Hematopoietic multipotent progenitor cell treated with erythropoietin and hydrocortisone succinate and interleukin-3 and kit ligand, for 6 days (in vitro differentiated cells): ENCODE measurements at regions not wholly inside any gene's neighbourhood (a gene's known extent, or its start where the extent isn't known, plus 50 kb on each side); places are given as distances from the start of the nearest gene placed in this dataset.

Experiments
- DNase-seq: peaks from one replicate; pipeline ENCODE4 v3.0.0-alpha.2; 2015

DNA sequence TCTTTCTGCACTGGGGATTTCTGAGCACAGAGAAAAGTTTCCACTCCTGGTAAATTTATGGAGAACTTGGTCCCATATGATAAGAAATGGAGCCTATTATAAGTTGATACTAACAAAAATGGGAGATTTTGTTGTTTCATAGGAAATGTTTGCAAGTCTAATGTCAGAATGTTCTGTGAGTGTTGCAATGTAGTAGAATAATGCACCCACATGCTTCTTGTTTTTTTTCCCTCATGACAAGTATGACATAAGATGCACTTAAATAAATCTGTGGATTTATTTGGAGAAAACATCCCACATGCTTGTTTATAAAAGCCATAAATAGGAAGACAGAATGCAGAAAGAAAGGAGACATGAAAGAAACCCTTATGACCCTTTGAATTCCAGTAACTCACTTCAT, 50.8 kb upstream of the KCNJ6 start:
- DNase-seq: no peak

DNA sequence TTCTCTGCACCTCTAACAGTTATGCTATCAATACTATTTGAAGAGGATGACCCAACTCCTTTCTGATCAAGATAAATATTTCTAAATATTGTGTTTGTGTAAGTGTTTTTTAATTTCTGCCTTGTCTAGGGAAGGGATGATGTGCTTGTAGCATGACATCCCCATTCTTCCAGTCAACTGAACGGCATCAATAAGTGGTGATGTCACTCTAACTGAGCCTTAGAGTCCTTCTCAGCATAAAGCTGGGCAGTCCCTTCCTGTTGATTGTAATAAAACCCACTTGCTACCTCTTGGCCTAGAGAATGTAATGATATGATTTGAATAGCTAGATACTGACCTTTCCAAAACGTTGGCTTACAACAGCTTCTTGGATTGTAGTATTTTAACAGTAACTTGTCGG, 52.5 kb upstream of the KCNJ6 start:
- DNase-seq: no peak

DNA sequence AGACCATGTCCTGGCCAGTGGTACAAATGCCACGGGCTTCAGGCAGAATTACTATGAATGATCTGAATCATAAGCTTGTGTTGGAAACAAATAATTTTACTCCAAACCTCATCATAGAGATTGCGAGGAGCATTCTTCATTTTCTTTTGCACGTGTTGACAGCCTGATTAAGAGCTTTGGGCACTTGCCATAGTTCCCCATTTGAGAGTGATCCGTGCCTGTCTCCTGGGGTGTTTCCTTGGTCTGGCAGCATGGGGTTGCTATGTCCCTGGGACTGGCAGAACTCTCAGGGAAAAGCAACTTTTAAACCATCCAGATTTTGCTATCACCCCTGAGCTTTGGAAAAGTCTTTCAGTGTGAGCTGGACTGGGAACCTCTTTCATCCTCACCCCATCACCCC, 54.3 kb upstream of the KCNJ6 start:
- no peak for DNase-seq

DNA sequence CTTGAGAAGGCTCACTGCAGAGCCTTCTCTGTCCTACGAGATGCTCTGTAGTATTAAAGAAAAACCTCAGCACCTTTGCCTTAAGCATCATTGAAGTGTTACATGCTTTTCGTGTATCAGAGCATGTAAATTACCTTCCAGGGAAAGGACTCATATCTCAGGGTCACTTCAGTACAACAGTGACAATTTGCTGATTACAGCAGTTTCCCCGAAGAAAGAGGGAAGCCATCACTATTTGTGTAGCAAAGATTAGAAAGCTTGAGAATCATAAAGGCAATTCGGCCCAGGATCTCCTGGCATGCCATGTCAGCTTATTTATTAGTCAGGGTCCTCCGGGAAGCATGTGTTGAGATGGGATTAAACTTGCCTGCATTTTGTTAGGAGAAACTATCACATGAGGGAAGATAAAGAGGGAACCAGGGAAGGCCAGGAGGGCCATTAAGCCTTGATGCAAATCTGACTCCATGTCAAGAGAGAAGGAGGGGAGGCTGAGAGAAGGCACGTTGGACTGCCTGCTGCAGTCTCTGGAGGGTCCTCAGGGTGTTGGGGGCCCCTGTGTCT, 55.2 kb upstream of the KCNJ6 start:
- no peak for DNase-seq

DNA sequence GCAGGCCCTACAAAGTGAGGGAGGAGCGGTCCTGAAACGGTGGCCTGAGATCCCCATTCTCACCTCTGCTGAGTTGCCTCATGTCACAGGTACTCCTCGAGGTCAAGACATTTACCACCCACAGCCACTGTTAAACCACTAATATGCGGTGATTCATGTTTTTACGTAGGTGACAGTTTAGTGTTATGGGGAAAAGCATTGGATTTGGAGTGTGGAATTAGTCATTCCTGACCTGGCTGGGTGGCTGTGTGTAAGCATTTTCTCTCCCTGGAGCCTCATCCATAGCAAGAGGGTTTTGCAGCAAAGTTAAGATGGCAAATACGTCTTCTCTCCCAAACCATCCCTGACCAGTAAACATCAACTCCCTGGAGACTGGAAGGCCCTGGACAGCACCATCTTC, 57.8 kb upstream of the KCNJ6 start:
- DNase-seq: no peak

DNA sequence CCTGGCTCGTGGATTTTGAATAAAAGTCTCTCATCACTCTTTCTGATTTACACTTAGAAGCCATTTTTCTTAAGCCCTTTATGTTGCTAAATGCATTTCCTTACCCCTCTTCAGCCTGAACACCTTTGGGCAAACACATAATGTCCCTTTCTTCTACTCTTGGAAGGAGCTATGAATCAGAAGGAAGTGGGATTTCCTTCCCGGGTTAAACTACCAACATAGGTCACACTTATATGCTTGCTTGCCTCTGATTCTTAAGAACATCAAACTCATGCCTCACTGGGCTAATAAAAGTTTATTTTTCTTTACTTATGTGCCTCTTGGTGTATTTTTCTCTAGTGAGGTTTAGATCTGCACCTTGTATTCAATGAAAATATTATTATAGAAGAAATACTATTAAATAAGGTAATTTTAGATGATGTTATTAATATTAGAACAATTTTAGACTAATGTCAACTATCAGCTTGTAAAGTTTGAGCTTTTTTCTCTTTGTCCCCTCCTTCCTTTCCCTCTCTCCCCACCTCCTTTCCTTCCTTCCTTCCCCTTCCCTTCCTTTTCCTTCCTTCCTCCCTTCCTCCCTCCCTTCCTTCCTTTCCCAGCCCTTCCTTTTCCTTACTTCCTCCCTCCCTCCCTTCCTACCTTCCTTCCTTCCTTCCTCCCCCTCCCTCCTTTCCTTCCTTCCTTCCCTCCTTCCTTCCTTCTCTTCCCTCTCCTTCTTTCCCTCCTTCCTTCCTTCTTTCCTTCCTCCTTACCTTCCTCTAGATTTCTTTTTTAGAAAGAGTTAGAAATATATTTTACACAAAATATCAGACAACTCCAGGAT, 66.5 kb upstream of the KCNJ6 start:
- DNase-seq: no peak

DNA sequence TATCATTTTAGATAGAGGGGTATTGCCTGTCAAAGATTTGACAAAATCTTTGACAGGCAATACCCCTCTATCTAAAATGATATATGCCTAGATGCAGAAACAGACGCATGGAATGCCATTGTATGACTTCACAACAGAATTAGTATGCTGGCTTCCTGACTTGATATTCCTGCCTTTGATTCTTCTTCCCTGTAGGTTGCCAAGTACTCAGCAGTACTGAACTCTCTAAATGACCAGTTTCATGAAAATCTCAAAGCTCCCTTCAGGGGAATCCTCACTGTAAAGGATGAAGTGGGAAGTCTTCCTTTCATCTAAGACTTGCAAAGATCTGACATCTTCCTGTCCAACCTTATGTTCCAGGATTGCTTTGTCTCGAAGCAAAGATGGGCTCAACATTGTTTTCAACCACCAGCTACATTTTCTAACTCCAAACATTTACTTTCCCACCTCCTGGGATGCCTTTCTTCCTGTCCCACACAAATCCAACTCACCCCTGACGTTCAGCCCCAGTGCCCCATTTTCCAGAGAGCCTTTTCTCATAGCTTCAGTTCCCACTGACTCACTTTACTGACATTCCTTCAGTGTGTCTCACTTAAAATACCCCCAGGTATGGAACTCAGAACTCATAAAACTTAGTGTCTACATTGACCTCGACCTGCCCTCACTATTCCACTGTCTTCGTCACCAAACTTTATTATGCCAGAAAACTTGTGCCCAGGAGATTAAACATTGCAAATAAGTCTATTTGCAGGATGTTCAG, 67.3 kb upstream of the KCNJ6 start:
- no peak for DNase-seq

DNA sequence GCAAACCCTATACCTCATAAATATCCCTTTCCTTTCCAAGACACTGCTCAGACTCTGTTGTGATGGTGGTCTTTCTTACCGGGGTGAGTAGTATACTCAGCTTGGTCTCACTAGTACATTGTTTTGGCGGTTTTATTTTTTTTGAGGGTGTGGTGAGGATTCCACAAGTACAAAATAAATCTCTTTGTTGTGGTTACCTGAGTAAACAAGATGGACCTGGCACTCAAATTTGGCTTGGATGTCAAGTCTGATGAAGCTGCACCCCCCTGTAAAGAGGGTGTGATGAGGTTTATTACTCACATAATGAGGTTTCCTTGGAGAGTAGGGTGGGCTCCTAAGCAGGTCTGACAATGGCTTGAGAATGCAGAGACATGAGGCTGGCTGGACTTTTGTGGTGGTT, 68.2 kb upstream of the KCNJ6 start:
- DNase-seq: no peak

DNA sequence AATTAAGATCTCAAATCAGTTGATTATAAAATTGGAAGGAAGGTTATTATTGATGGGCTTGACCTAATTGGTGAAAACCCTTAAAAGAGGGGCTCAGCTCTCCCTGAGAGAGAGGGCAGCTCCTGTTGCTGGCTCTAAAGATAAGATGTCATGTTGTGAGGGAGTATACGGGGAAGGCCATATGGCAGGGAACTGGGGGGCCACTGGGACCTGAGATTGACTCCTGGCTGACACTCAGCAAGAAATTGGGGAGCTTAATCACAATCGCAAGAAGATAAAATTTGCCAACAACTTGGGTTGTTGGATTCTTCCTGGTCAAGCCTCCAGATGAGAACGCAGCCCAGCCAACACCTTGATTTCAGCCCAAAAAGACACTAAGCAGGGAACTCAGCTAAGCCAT, 69.7 kb upstream of the KCNJ6 start:
- DNase-seq: no peak

DNA sequence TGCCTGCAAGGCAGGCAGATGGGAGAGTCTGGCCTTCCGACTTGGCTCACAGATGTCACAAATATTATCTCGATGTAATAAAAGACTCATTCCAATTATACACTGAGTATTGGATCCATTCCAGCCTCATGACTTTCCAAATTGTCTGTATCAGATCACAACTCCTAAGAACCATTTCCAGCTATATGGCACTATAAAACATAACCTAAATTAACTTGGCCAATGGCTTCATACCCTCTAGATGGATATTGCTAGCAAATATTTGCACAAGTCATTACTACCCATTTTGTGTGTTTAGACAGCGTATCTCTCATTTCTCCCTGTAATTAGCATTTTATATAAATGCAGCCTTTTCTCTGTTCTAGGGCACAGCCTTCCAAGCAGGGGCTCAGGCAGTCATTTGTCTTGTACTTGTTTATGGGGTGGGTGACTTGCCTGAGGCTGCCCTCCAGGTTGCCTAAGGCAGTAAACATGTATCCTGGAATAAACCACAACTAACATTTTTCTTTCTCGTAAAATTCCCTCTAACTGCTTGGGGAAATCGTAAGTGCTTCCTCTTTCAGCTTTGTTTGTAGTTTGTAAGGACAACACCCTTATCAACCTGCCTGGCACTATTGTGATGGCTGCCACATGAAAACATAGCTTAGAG, 70.6 kb upstream of the KCNJ6 start:
- no peak for DNase-seq

DNA sequence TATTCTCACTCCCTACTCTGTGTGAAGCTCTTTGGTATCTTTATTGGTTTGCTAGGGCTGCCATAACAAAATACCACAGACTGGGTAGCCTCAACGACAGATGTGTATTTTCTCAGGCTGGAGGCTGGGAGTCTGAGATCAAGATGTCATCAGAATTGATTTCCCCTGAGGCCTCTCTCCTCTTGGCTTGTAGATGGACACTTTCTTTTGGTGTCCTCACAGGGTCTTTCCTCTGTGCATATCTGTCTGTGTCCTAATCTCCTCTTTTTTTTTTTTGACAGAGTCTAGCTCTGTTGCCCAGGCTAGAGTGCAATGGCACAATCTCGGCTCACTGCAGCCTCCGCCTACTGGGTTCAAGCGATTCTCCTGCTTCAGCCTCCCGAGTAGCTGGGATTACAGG, 71.4 kb upstream of the KCNJ6 start:
- DNase-seq: no peak

DNA sequence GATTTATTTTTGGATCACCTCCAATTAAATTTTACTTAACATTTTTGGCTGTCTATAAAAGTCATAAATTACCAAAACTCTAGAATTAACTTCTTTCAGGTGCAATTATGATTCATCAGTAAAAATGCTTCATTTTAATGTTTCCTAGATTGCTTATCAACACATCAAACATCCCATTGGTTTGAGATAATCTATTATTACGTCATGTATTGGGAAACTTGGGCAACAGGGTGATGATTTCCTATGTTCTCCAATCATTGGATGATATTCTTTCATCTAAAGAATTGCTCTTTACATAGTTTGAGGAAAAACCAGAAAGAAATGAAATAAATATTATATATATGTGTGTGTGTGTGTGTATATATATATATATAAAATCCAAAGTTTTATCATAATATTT, 76.8 kb upstream of the KCNJ6 start:
- no peak for DNase-seq

DNA sequence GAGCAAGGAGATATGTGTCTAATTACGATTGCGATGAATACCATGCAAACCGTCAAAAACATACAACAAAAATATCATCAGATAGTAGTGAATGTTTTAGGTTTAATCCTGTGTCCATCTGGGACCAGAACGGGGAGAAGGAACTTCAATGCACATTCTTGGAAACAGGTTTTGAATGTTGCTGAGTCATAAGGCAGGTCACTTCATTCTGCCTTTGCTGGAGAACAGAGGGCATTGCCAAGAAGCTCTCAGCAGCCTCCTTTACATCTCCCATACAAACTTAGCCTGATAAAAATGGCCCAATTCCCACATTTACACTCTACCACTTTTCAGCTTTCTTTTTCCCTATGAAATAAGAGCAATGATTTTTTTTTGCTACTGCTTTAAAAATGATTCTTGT, 78.0 kb upstream of the KCNJ6 start:
- DNase-seq: no peak

DNA sequence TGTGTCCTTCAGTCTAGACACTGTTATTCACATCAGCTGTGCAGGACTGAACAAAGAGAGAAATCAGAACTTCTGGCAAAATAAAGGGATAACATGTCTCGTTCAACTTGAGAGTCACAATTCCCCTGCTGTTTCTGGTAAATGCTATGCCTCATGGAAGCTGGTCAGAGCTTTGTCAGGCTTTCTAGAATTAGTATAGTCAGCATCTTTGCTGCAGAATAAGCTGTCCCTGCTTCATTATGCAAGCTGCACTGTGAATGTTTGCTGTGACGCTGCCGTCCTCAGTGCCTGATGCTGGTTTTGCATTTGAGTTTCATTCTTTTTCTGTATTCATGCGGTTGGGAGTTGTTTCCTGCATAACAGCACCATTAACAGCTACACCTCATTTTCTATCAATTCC, 96.4 kb upstream of the KCNJ6 start:
- no peak for DNase-seq

DNA sequence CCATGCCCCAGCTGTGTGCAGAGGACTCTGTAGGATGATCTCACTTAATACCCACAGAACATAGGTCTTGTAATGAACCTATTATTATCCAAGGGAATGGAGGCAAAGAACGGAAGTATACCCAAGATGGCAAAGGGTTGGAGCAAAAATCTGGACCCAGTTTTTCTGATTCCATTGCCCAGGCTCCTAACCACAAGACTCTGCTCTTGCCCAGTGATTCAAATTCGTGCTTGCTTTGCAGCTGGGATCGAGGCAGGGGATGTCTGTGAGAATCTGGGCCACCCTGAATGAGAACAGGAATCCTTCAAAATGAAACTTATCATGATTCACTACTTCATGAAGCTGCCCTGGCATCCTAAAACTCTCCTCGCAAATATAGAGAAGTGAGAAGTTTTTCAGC, 97.5 kb upstream of the KCNJ6 start:
- no peak for DNase-seq

DNA sequence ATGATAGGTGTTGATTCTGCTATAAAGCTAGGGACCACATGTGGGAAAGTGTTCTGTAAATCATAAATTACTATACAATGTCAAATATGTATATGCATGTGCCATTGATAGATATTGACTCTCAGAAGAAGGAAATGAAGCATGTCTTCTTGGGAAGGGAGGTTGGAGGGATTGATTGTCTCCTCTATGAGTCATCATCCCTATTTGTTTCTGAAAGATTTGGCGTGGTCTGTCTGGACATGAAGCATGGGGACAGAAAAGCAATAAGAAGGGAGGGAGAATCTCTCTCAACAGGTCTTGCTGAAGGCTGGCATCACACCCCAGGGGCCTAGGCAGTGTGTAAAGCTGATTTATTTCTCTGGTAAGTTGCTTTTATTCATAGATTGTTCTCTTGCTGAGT, 98.0 kb upstream of the KCNJ6 start:
- no peak for DNase-seq

DNA sequence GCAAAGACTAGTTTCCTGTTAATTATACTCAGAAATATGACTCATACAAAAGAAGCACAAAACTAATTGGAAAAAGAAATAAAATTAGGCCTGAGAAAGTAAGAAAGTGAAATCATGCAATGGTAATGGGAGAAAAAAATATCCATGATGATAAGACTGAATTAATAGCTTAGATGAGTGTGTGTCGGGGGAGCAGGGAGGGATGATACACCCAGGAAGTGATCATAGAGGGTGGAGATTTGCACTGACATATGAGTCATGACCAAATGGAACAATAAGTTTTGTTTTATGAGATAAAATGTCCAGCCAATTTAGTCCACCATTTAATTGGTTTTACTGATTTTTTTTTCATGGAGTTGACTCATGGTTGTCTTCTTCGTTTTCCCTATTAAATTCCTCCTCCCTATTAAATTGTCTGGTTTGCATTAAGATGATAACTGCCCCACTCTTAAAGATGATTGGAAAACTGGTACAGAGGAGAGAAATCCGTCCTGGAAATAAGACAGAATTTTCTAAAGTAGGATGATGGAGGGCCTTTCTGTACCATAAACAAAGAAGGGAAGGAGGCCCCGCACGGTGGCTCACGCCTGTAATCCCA, 111.7 kb upstream of the KCNJ6 start:
- DNase-seq: no peak

DNA sequence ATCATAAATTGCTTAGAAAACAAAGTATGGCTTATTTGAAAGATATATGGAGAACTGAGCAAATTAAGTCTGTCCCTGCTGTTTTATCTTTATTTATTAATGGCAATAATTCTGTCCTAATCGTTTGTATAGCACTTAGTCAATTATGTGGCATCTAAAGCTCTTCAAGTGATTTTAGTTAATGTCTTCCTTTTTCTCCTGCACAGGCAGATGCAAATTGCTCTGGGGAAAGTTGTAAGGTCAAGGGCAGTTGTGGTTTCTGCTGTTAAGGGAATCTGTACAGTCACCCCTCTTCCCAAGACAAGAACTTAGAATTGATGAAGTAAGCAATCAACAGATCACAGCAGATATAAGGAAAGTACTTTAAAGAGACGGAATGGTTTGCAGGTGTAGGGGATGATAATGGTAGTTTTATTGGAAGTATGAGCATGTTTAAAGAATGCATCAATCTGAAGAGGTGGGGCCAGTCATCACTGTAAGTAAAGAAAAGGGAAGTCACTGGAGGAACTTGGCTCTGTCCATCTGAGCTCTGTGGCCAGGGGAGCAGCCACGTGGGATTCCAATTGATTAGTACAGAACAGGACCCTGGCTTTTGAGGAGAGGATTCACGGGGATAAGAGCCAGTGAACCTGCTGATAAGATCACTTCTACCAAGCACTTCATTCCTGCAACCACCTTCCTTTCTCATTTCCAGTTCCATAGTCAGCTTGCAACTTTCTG, 116.0 kb upstream of the KCNJ6 start:
- DNase-seq: no peak

DNA sequence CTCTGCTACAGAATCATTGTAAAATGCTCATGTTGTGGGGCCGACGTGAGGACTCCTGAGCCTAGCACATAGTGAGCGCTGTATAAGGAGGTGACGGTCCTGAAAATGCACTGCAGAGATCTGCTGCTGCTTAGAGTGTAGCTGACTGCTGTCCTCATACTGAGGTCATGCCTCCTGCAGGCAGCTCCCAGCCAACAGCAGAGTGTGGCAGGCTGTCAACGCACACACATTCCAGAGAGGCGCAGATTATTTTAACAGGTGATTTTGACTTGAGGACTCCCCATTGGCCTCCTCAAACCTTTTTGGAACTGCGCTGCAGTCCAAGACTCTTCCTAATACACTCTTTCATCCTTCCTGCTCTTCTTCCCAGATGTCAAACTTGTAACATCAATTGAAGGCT, 119.8 kb upstream of the KCNJ6 start:
- DNase-seq: no peak

DNA sequence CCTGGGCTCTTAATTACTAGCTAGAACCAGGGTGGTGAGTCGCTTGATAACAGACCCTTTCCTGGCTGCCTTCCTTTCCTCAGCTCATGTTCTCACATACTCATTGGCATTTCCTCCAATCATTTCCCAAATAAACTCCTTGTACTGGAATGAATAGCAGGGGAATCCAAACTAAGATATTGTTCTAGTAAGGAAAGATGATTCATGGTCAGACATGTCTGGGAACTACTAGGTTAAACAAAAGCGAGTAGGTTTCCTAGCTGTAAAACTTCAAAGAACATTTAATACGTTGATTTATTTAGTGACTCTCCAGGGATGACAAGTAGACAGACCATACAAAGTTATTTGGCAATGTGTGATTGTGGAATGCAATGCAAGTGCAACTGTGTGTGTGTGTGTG, 121.2 kb upstream of the KCNJ6 start:
- DNase-seq: no peak

DNA sequence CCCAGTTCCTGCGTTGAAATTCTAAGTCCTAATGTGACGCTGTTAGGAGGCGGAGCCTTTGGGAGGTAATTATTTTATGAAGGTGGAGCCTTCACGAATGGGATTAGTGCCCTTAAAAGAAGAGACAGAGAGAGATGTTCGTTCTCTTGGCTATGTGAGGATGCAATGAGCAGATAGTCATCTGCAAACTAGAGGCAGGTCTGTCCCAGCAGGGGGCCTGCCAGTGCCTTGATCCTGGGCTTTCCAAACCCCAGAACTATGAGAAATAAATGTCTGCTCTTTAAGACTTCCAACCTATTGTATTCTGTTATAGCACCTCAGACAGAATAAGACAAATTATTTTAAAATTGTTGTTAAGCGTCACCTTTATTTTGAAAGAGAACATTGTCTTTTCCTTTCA, 123.1 kb upstream of the KCNJ6 start:
- DNase-seq: peak; percentile 1

DNA sequence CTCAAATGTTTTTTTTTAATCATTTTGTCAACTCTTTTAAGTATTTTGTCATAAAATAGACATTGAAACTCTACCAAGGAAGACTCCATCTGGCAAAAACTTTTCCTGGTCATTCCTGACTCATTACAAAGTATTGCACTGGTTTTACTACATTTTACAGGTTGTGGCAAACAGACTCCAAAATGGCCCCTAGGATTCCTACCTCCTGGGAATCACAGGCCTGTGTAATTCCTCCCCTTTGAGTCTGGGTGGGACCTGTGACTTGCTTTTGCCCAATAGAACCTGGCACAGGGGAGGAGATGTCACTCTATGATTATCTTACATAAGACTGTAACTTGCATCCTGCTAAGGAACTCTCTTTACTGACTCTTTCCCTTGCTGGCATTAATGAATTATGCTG, 123.6 kb upstream of the KCNJ6 start:
- no peak for DNase-seq

DNA sequence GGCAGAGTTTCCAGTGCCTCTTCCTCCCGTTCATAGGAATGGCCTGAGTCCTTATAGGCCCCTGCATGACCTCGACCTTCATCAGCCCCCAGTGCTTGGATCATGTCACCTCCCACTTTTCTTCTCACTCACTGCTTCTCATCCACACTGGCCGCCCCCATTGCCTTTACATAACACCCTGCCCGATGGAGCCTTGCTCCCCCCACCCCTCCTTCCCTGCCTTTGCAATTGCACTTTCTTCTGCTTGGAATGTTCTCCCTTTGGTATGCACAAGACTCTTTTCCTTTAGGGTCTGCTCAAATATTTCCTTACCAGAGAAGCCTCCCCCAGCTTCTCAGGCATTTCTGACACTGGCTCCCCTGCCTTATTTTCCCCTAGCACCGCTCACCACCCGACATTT, 125.2 kb upstream of the KCNJ6 start:
- DNase-seq: no peak
